H9 (cell line): ENCODE measurements at regions not wholly inside any gene's neighbourhood (a gene's known extent, or its start where the extent isn't known, plus 50 kb on each side); places are given as distances from the start of the nearest gene placed in this dataset.

ENCODE experiments used
- DNase-seq: peaks from one replicate; pipeline ENCODE4 v3.0.0-alpha.2; 2017
- H2AFZ ChIP-seq: one replicate; pipeline ENCODE4 v1.6.1; 2013; ENCODE audit warnings: mild to moderate bottlenecking, low read length, control low read depth, moderate library complexity
- H2AK5ac ChIP-seq: 2 replicates; pipeline ENCODE4 v1.6.1; 2013; ENCODE audit warnings: low read length, control low read depth, mixed read lengths; ENCODE audit not compliant: insufficient read length
- H2BK120ac ChIP-seq: one replicate; pipeline ENCODE4 v1.6.1; 2013; ENCODE audit warnings: low read depth, mild to moderate bottlenecking, low read length, control low read depth, inconsistent platforms; ENCODE audit not compliant: poor library complexity, severe bottlenecking
- H2BK12ac ChIP-seq: 2 replicates; pipeline ENCODE4 v1.6.1; 2013; ENCODE audit warnings: low read length, control low read depth, mixed read lengths, low read depth; ENCODE audit not compliant: insufficient read length
- H2BK15ac ChIP-seq: 2 replicates; pipeline ENCODE4 v1.6.1; 2013; ENCODE audit warnings: low read depth, low read length, control low read depth
- H2BK20ac ChIP-seq: one replicate; pipeline ENCODE4 v1.6.1; 2013; ENCODE audit warnings: low read depth, mild to moderate bottlenecking, low read length, control low read depth, inconsistent platforms; ENCODE audit not compliant: poor library complexity, severe bottlenecking
- H2BK5ac ChIP-seq: 2 replicates; pipeline ENCODE4 v1.6.1; 2013; ENCODE audit warnings: low read length, control low read depth, mixed read lengths; ENCODE audit not compliant: insufficient read length
- H3K14ac ChIP-seq: 2 replicates; pipeline ENCODE4 v1.6.1; 2013; ENCODE audit warnings: low read length, control low read depth; ENCODE audit not compliant: insufficient read depth
- H3K18ac ChIP-seq: 2 replicates; pipeline ENCODE4 v1.6.1; 2013; ENCODE audit warnings: low read depth, mild to moderate bottlenecking, mixed read lengths, low read length, control low read depth; ENCODE audit not compliant: insufficient read length
- H3K23ac ChIP-seq: 2 replicates; pipeline ENCODE4 v1.6.1; 2013; ENCODE audit warnings: low read length, control low read depth, mixed read lengths, low read depth; ENCODE audit not compliant: insufficient read length
- H3K23me2 ChIP-seq: 2 replicates; pipeline ENCODE4 v1.6.1; 2013; ENCODE audit warnings: low read depth, mild to moderate bottlenecking, mixed read lengths, low read length, control low read depth; ENCODE audit not compliant: insufficient read length, poor library complexity, severe bottlenecking
- H3K27ac ChIP-seq: 2 replicates; pipeline ENCODE4 v1.5.1; 2013; ENCODE audit warnings: low read length, control low read depth, mixed read lengths, low read depth; ENCODE audit not compliant: insufficient read length
- H3K27me3 ChIP-seq: 2 replicates; pipeline ENCODE4 v1.6.1; 2013; ENCODE audit warnings: low read length, control low read depth, inconsistent platforms; ENCODE audit not compliant: insufficient read depth
- H3K4ac ChIP-seq: 2 replicates; pipeline ENCODE4 v1.6.1; 2013; ENCODE audit warnings: low read depth, mild to moderate bottlenecking, control low read depth, inconsistent platforms, low read length, moderate library complexity
- H3K4me1 ChIP-seq: 2 replicates; pipeline ENCODE4 v1.6.1; 2013; ENCODE audit warnings: low read length, control low read depth, inconsistent platforms; ENCODE audit not compliant: insufficient read depth
- H3K4me2 ChIP-seq: 2 replicates; pipeline ENCODE4 v1.6.1; 2013; ENCODE audit warnings: low read length, control low read depth, mixed read lengths; ENCODE audit not compliant: insufficient read length, insufficient read depth
- H3K56ac ChIP-seq: 2 replicates; pipeline ENCODE4 v1.6.1; 2013; ENCODE audit warnings: low read depth, mild to moderate bottlenecking, mixed read lengths, low read length, control low read depth; ENCODE audit not compliant: insufficient read length
- H3K79me1 ChIP-seq: 2 replicates; pipeline ENCODE4 v1.6.1; 2013; ENCODE audit warnings: low read depth, mild to moderate bottlenecking, moderate library complexity, low read length, control low read depth, inconsistent platforms; ENCODE audit not compliant: insufficient read depth, poor library complexity, severe bottlenecking
- H3K79me2 ChIP-seq: 2 replicates; pipeline ENCODE4 v1.6.1; 2013; ENCODE audit warnings: low read length, control low read depth, inconsistent platforms; ENCODE audit not compliant: insufficient read depth
- H3K9ac ChIP-seq: 2 replicates; pipeline ENCODE4 v1.6.1; 2013; ENCODE audit warnings: low read length, control low read depth, mixed read lengths; ENCODE audit not compliant: insufficient read length; ENCODE audit errors: extremely low read depth
- H3K9me3 ChIP-seq: one replicate; pipeline ENCODE4 v1.6.1; 2013; ENCODE audit warnings: low read depth, low read length, inconsistent platforms; ENCODE audit not compliant: control insufficient read depth
- H3T11ph ChIP-seq: one replicate; pipeline ENCODE4 v1.6.1; 2013; ENCODE audit warnings: mild to moderate bottlenecking, low read length, control low read depth, inconsistent platforms
- H4K20me1 ChIP-seq: one replicate; pipeline ENCODE4 v1.6.1; 2013; ENCODE audit not compliant: control insufficient read depth, insufficient read length, insufficient read depth
- H4K5ac ChIP-seq: 2 replicates; pipeline ENCODE4 v1.6.1; 2013; ENCODE audit warnings: low read depth, mild to moderate bottlenecking, mixed read lengths, low read length, control low read depth; ENCODE audit not compliant: insufficient read length
- H4K8ac ChIP-seq: replicated peaks from 2 replicates; pipeline ENCODE4 v1.6.1; 2013; ENCODE audit warnings: low read length, control low read depth, mixed read lengths, low read depth; ENCODE audit not compliant: insufficient read length
- H4K91ac ChIP-seq: 2 replicates; pipeline ENCODE4 v1.6.1; 2013; ENCODE audit warnings: low read depth, mild to moderate bottlenecking, moderate library complexity, mixed read lengths, low read length, control low read depth; ENCODE audit not compliant: insufficient read length
- H3K27ac Mint-ChIP-seq, 3 experiments: 2 replicates in 2 of 3; 3 replicates in 1 of 3; pipeline ENCODE4 v1.8.0; 2020 to 2021; ENCODE audit warnings: mixed read lengths in 3 of 3, mild to moderate bottlenecking in 1 of 3, moderate library complexity in 1 of 3
- H3K27me3 Mint-ChIP-seq: 2 replicates; pipeline ENCODE4 v1.8.0; 2021; ENCODE audit warnings: low read depth, mild to moderate bottlenecking, moderate library complexity, mixed read lengths
- H3K36me3 Mint-ChIP-seq, 3 experiments: 2 replicates in 2 of 3; 3 replicates in 1 of 3; pipeline ENCODE4 v1.8.0; 2020 to 2021; ENCODE audit warnings: low read depth in 3 of 3, mixed read lengths in 3 of 3; ENCODE audit not compliant: insufficient read depth in 1 of 3
- H3K4me1 Mint-ChIP-seq, 2 experiments: 2 replicates each; pipeline ENCODE4 v1.8.0; 2020; ENCODE audit warnings: mixed read lengths in 2 of 2
- H3K4me3 Mint-ChIP-seq, 2 experiments: 2 replicates in 1 of 2; 3 replicates in 1 of 2; pipeline ENCODE4 v1.8.0; 2020 to 2021; ENCODE audit warnings: mild to moderate bottlenecking in 2 of 2, mixed read lengths in 2 of 2, moderate library complexity in 1 of 2
- H3K9me3 Mint-ChIP-seq, 2 experiments: 2 replicates in 1 of 2; 3 replicates in 1 of 2; pipeline ENCODE4 v1.8.0; 2020; ENCODE audit warnings: mild to moderate bottlenecking in 2 of 2, mixed read lengths in 2 of 2, moderate library complexity in 1 of 2
- WGBS: extraction: QIAGEN DNeasy Blood & Tissue Kit; methylation state at CpG from one replicate; pipeline ENCODE4 v1.1.7; 2013; ENCODE audit warnings: missing lambda C conversion rate, low lambda C conversion rate, mixed read lengths; ENCODE audit not compliant: insufficient read length; ENCODE audit errors: extremely low coverage; 5-methylcytosine and 5-hydroxymethylcytosine counted together
- TF ChIP-seq, protein P1 (sequence below): fragments of 200-600 bp; sonication (generic); conservative IDR thresholded peaks from 3 replicates; pipeline ENCODE4 v1.8.0; 2021; ENCODE audit warnings: antibody characterized with exemption, mild to moderate bottlenecking

DNA sequence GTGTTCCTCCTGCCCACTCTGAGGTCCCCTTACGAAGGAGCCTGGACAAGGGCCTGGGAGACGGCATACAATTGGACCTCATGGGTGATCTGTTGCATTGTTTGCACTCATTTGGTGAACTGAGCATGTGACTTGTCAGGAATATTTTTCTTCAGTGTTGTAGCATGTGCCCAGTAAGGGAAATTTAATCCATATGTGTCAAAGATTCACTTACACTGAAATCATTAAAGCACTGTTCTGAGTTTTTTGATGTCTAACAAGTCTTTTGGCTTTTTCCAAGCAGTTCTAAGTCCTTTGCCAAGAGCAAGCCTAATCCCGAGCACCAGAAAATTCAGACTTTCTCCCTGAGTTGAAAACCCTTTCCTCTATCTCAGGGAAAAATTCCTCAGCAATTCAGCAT is 61.6 kb upstream of the RPS23 start:
- no peak overlapping the region for H2BK20ac ChIP-seq
- Mint-ChIP-seq H3K9me3 (no peaks in the 10 kb centered on the region), H3K4me3 (no peak overlapping the region), H3K36me3 (no peaks in the 10 kb centered on the region), H3K4me1 (0 out of 4 replicates have a peak, but pooled peaks cover 0 to 4% of the 10 kb centered on the region in 2 experiments), H3K27ac (no peak overlapping the region), H3K27me3 (no peaks in the 10 kb centered on the region)
- no peak overlapping the region for H4K91ac ChIP-seq
- H3K23ac ChIP-seq, result no peak overlapping the region
- H2BK5ac ChIP-seq, result no peak overlapping the region
- H3K27ac ChIP-seq, result no peak overlapping the region
- H3K9ac ChIP-seq, result no peak overlapping the region
- H3K4ac ChIP-seq, result no peak overlapping the region
- H3K79me1 ChIP-seq, result no peaks in the 10 kb centered on the region
- no peak overlapping the region for H2AK5ac ChIP-seq
- H3K23me2 ChIP-seq, result no peaks in the 10 kb centered on the region
- H3K79me2 ChIP-seq, result no peaks in the 10 kb centered on the region
- no peak overlapping the region for H2BK12ac ChIP-seq
- DNase-seq, result no peak
- no peak overlapping the region for H2BK15ac ChIP-seq
- H3T11ph ChIP-seq, result no peak overlapping the region
- H3K56ac ChIP-seq, result no peak overlapping the region
- H3K18ac ChIP-seq, result no peak overlapping the region
- WGBS, result no CpG with 5 or more reads among the region's 3 CpGs
- H4K20me1 ChIP-seq, result no peaks in the 10 kb centered on the region
- no peak overlapping the region for H4K8ac ChIP-seq
- H3K27me3 ChIP-seq, result no peaks in the 10 kb centered on the region
- H3K4me2 ChIP-seq, result no peak overlapping the region
- H2BK120ac ChIP-seq, result no peak overlapping the region
- H3K14ac ChIP-seq, result no peak overlapping the region
- H3K9me3 ChIP-seq, result no peaks in the 10 kb centered on the region
- H4K5ac ChIP-seq, result no peak overlapping the region
- TF ChIP-seq, protein P1, sequence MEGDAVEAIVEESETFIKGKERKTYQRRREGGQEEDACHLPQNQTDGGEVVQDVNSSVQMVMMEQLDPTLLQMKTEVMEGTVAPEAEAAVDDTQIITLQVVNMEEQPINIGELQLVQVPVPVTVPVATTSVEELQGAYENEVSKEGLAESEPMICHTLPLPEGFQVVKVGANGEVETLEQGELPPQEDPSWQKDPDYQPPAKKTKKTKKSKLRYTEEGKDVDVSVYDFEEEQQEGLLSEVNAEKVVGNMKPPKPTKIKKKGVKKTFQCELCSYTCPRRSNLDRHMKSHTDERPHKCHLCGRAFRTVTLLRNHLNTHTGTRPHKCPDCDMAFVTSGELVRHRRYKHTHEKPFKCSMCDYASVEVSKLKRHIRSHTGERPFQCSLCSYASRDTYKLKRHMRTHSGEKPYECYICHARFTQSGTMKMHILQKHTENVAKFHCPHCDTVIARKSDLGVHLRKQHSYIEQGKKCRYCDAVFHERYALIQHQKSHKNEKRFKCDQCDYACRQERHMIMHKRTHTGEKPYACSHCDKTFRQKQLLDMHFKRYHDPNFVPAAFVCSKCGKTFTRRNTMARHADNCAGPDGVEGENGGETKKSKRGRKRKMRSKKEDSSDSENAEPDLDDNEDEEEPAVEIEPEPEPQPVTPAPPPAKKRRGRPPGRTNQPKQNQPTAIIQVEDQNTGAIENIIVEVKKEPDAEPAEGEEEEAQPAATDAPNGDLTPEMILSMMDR, result no peak
- H2AFZ ChIP-seq, result no peak overlapping the region
- H3K4me1 ChIP-seq, result no peaks in the 10 kb centered on the region
